ENCODE measurements at regions not wholly inside any gene's neighbourhood (a gene's known extent, or its start where the extent isn't known, plus 50 kb on each side); places are given as distances from the start of the nearest gene placed in this dataset.
A peak's percentile ranks its signal among the peaks of the same experiment; 100 is the strongest.

DNA sequence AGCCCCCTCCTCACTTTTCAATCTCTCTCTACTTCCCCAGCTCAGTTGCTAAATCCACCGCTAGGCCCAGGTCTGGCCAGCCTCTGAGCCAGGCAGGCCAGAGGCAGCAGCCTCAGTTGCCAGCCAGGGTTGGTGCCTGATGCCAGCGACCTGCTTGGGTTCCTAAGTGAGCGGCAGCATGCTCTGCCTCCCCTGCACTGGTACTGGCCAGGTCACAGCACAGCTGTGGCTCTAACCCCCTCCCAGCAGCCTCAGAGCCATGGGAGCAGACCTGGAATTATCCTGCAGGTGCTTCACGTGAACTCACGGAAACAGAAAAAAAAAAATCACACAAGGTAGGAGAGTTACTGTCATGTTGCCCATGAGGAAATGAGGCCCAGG lies 82.5 kb upstream of the ATF3 start:
- DNase-seq (ENCODE audit: low read depth), result no peak

DNA sequence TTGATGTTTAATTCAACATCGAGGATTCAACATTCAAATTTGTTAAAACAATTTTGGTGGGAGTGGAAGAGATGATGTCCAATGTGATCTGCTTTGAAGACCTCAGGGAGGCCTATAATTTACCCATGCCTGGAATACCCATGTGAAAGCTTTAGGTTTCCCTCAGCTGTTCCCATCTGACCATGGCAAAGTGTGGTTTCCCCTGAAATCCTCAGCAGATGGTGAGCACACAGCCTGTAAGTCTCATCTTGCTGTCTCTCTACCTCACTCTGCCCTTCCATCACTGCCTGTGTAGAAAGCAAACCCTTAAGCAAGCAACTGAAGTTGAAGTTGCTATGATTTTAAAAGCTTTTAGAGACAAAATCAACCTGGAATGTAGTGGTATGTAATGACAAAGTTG lies 80.1 kb upstream of the ATF3 start:
- DNase-seq (ENCODE audit: low read depth), result no peak

- peak; percentile 6 for DNase-seq (ENCODE audit: low read depth)
Observed at GRCh38 chr1:212529211-212529741, 79.3 kb upstream of the ATF3 start.

DNA sequence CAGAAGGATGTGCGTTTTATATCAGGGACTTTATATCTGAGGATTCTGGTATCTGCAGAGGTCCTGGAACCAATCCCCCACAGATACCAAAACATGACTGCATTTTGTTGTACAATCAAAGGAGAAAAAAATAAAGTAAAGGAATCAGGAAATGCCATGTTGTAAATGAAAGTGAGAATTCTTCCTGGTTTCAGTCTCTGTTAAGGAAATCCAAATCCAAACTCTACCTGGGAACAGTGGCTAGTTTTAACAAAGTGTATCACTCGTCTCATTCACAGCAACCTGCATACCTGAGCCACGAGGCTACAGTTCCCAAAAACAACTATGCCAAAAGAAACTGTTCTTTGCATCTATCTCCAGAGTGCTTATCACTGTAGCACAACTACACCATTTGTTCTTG lies 77.3 kb upstream of the ATF3 start:
- DNase-seq (ENCODE audit: low read depth), result no peak

- no peak for DNase-seq (ENCODE audit: low read depth)
Observed at GRCh38 chr1:212531796-212532195, 76.8 kb upstream of the ATF3 start.

GRCh38 chr1:212532469-212533147 lies 76.0 kb upstream of the ATF3 start:
- no peak for DNase-seq (ENCODE audit: low read depth)

- DNase-seq (ENCODE audit: low read depth), result no peak
Observed at GRCh38 chr1:212533148-212533517, 75.4 kb upstream of the ATF3 start.

DNA sequence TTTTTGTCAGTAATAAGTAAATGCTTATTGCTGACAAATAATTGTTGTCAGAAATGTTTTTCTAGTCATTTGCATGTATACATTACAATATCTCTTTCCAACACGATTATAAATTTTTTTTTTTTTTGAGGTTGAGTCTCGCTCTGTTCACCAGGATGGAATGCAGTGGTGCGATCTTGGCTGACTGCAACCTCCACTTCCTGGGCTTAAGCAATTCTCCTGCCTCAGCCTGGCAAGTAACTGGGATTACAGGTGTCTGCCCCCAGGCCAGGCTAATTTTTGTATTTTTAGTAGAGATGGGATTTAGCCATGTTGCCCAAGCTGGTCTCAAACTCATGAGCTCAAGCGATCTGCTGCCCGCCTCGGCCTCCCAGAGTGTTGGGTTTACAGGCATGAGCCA lies 72.0 kb upstream of the ATF3 start:
- DNase-seq (ENCODE audit: low read depth), result no peak

- DNase-seq (ENCODE audit: low read depth), result no peak
Observed at GRCh38 chr1:212537610-212538009, 71.0 kb upstream of the ATF3 start.

DNA sequence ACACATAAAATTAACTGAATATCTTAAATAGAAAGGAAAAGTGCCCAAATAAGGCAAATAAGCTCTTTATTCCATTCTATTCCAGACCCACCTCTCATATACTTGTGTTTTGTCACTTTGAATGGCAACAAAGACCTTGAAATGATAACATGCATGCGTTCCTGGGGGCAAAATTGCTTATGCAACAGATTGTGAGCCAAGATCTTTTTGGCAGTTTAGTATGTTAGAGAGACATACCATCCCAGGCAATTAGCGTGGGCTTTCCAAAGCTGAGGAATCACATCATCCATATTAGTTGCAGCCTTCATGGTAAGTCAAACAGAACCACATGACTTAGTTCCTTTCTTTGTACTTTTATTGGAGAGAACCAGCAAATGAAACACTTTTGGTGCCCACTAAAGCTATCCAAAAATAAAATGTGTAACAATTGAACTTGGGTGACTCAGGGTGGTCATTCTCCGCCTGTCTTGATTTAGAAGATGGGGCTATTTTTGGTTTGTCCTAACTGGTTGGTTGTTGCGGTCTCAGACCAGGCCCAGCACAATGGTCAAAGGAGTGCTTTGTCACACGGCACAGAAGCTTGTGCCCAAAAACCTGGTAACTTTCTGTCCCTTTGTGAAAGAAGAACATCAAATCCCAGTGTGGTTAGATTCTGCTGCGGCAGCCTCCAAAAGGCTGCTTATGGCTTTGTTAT lies 68.7 kb upstream of the ATF3 start:
- DNase-seq (ENCODE audit: low read depth), result peak; percentile 31

DNA sequence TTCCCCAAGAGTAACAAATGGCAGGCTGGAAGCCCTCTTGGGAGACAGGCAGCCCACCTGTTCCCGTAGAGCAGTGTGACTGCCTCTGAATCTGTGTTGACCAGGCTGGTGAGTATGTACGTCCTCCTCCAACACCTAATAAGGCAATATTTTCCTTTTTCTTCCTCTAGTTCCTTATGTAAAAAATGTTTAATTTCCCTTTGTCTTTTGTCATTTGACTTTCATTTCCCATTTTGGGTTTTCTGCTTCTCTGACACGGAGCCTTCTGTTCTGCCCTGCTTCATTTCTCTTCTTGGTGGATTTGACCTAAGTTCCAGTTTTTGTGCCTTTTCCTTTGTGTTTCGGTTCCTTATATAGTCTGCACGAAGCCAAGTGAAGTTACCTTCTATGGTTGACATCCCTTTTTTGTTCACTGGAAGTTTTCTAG lies 65.8 kb upstream of the ATF3 start:
- DNase-seq (ENCODE audit: low read depth), result no peak

GRCh38 chr1:212544110-212544509 lies 64.5 kb upstream of the ATF3 start:
- DNase-seq (ENCODE audit: low read depth), result no peak

- DNase-seq (ENCODE audit: low read depth), result no peak
Observed at GRCh38 chr1:212545941-212546635, 62.5 kb upstream of the ATF3 start.

DNA sequence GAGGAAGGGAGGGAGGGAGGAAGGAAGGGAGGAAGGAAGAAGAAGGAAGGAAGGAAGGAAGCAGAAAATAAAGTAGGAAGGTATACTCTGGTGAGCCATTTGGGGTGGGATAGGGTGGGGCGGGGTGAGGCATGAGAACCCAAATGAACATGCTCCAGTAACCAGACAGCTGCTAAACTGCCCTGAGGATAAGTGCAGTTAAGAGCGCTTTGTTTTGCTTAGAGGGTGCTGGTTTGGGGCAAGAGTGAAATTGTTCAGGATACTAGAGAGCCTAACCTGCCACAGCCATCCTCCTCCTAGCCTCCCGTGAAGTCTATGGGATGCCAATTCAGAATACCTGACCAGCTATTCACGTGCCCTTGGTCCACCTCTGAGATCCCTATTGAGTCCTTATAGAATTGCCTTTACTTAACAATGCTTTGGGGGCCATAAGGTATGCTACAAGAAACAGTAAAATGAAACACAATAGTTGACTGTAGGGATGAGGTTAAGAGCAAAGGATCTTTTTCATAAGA lies 59.0 kb upstream of the ATF3 start:
- no peak for DNase-seq (ENCODE audit: low read depth)

DNA sequence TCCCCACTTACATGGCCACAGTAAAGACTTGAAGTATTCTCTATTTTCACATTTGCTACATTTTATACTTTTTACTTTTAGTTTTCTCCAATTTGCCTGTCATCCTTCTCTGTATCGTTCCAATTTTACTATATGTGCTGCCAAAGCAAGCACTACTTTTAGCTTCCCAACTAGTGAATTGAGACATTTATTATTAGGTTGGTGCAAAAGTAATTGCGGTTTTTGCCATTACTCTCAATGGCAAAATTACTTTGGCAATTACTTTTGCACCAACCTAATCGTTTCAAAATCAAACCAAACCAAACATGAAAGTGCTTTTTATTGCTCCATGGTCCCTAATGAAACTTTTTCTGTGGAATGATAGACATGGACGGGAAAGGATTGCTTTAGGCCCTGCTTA lies 56.6 kb upstream of the ATF3 start:
- no peak for DNase-seq (ENCODE audit: low read depth)

GRCh38 chr1:212553676-212554075 lies 54.9 kb upstream of the ATF3 start:
- no peak for DNase-seq (ENCODE audit: low read depth)

DNA sequence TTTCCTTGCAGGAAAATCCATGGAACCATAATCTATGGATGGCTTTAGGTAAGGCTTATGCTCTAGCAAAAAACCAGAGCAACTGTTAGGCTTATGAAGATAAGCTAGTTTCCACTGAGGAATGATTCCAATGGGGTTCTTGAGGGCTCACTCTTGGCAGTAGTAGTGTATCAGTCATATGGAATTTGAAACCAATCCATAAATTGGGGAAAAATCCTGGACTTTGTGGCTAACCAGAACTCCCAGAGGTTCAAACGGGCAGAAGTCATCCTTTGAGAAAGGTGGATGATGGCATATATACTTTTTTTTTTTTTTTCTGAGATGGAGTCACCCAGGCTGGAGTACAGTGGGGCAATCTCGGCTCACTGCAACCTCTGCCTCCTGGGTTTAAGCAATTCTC lies 54.2 kb upstream of the ATF3 start:
- DNase-seq (ENCODE audit: low read depth), result peak; percentile 26

DNA sequence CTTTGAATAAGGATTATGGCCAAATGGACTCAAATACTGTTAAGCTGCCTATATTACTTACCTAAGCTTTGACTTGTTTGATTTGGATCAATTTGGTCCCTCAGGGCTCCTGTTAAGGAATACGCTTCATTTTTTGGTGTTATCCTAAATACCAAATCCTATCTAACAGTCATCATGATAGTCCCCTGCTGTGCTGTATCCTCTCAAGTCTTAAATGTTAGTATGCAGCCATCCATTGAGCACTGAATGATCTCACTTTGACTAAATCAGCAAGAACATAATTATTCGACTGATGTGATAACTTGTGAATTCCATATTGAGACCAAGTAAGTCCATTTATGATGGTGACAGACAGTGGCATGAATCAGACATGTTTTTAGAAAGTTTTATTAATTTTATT lies 53.1 kb upstream of the ATF3 start:
- DNase-seq (ENCODE audit: low read depth), result no peak

GRCh38 chr1:212556822-212557549 lies 51.6 kb upstream of the ATF3 start:
- DNase-seq (ENCODE audit: low read depth), result no peak

DNA sequence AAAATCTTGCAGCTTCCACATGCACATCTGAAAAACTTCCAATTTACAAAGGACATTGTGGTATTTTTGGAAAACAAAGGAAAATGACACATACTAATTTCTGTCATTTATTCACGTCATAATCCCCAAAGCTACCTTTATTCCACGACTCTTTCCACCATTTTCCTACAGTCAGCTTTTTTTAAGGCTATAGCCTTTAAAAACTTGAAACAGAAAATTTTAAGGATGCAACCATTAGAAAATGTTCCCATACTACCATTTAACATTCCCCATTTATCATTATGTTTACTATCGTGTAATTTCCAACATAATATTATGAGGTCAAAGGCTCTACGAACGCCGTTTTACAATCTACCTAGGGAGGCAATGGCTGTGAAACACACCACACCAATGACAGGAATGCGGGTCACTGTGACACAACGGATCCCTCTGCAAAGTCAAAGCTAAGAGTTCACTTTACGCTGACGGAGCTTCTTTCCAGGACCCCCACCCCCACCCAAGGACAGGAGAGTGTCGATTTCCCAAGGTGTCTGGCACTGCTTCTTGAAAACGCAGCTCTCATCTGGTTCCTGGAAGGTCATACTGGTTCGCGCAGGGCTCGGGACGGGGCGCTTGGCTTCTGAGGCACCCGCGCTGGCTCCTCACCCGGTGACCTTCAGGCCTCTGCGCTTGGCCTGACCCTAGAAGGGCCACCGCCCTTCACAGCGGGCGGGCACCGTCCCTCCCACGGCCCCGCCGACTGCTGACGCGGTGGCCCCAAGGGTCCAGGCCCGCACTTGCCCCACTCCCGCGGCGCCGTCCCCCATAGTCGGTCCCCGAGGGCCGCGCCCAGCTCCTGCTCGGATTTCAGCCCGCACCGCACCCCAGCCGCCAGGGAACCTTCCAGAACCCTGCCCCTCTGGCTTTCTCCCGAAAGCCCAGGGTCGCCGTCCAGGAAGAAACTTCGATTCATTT lies 50.5 kb upstream of the ATF3 start:
- peak; percentile 37 for DNase-seq (ENCODE audit: low read depth)
